Uterus (tissue), 3 donors: ENCODE measurements at regions not wholly inside any gene's neighbourhood (a gene's known extent, or its start where the extent isn't known, plus 50 kb on each side); places are given as distances from the start of the nearest gene placed in this dataset.

Experiments
- DNase-seq, 2 donors: peaks; one replicate each; pipeline ENCODE4 v3.0.0-alpha.2; 2019 to 2020
- H3K27ac ChIP-seq, 2 donors: fragments of 200-600 bp; sonication (generic); 1 replicate in 1 of 2; 2 replicates in 1 of 2; pipeline ENCODE4 v1.5.1; 2016 to 2018
- H3K27me3 ChIP-seq, 2 donors: fragments of 200-600 bp; sonication (generic); one replicate each; pipeline ENCODE4 v1.5.1; 2018 to 2019; ENCODE audit warnings: control low read depth in 1 of 2
- H3K36me3 ChIP-seq, 2 donors: fragments of 200-600 bp; sonication (generic); one replicate each; pipeline ENCODE4 v1.5.1; 2019; ENCODE audit warnings: control low read depth in 1 of 2
- H3K4me1 ChIP-seq, 2 donors: fragments of 200-600 bp; sonication (generic); one replicate each; pipeline ENCODE4 v1.5.1; 2018 to 2019; ENCODE audit warnings: control low read depth in 1 of 2
- H3K4me3 ChIP-seq, 2 donors: fragments of 200-600 bp; sonication (generic); 1 replicate in 1 of 2; 2 replicates in 1 of 2; pipeline ENCODE4 v1.5.1; 2018 to 2019; ENCODE audit warnings: mild to moderate bottlenecking in 1 of 2
- H3K9me3 ChIP-seq, 2 donors: fragments of 200-600 bp; sonication (generic); one replicate each; pipeline ENCODE4 v1.5.1; 2019; ENCODE audit warnings: control low read depth in 1 of 2
- CTCF ChIP-seq, 4 experiments: fragments of 200-600 bp in 2 of 4; fragments of 450-650 bp in 2 of 4; sonication (generic) in 2 of 4; IDR thresholded peaks; one replicate each; pipeline ENCODE4 v1.5.1; 2016 to 2019; ENCODE audit warnings: antibody characterized with exemption in 4 of 4, mild to moderate bottlenecking in 2 of 4, moderate library complexity in 1 of 4
- POLR2A ChIP-seq, 2 donors: fragments of 450-650 bp; IDR thresholded peaks; one replicate each; pipeline ENCODE4 v1.6.1; 2016; ENCODE audit warnings: antibody characterized with exemption in 2 of 2, mild to moderate bottlenecking in 1 of 2, moderate library complexity in 1 of 2
- intact Hi-C: fragments of 100-400 bp; cut with DNase I; formaldehyde crosslinking; loops from one replicate; pipeline ENCODE4 v1.15.1; 2023; ENCODE audit warnings: low total_unique reads
- donor health status: DM: yes; HTN: yes; CAD: no.

GRCh38 chr1:190616235-190616634, 138.6 kb upstream of the BRINP3 start:
- Histone ChIP-seq H3K9me3 (no peaks in the 10 kb centered on the region), H3K27me3 (no peaks in the 10 kb centered on the region), H3K4me1 (no peaks in the 10 kb centered on the region), H3K27ac (no peak overlapping the region), H3K4me3 (no peak overlapping the region), H3K36me3 (no peaks in the 10 kb centered on the region)
- intact Hi-C loops: no loop called here
- no peak for DNase-seq
- TF ChIP-seq POLR2A (IDR thresholded peaks at IDR 0.05) (no peak), CTCF (IDR thresholded peaks at IDR 0.05) (no peak)

- TF ChIP-seq CTCF (IDR thresholded peaks at IDR 0.05): no peak
- no peak for TF ChIP-seq POLR2A (IDR thresholded peaks at IDR 0.05)
- no peak overlapping the region for H3K27ac ChIP-seq
- no peaks in the 10 kb centered on the region for H3K36me3 ChIP-seq
These were observed 142.1 kb upstream of the BRINP3 start for GRCh38 chr1:190619724-190620123.

GRCh38 chr1:190633488-190633887, 155.8 kb upstream of the BRINP3 start:
- DNase-seq: no peak
- TF ChIP-seq POLR2A (IDR thresholded peaks at IDR 0.05) (no peak), CTCF (IDR thresholded peaks at IDR 0.05) (no peak)
- H3K27ac ChIP-seq: no peak overlapping the region
- H3K36me3 ChIP-seq: no peaks in the 10 kb centered on the region
- no peak overlapping the region for H3K4me3 ChIP-seq
- H3K9me3 ChIP-seq: no peaks in the 10 kb centered on the region
- intact Hi-C loops: no loop called here
- H3K27me3 ChIP-seq: no peaks in the 10 kb centered on the region
- no peaks in the 10 kb centered on the region for H3K4me1 ChIP-seq

More at GRCh38 chr1:190619724-190620123, 142.1 kb upstream of the BRINP3 start:
- Histone ChIP-seq H3K27me3 (no peaks in the 10 kb centered on the region), H3K9me3 (no peaks in the 10 kb centered on the region), H3K4me3 (no peak overlapping the region), H3K4me1 (no peaks in the 10 kb centered on the region)
- intact Hi-C loops: no loop called here
- no peak for DNase-seq

GRCh38 chr1:190634134-190634533, 156.5 kb upstream of the BRINP3 start:
- intact Hi-C loops: no loop called here
- Histone ChIP-seq H3K27ac (no peak overlapping the region), H3K4me1 (no peaks in the 10 kb centered on the region), H3K27me3 (no peaks in the 10 kb centered on the region), H3K9me3 (no peaks in the 10 kb centered on the region), H3K4me3 (no peak overlapping the region), H3K36me3 (no peaks in the 10 kb centered on the region)
- no peak for DNase-seq
- TF ChIP-seq POLR2A (IDR thresholded peaks at IDR 0.05) (no peak), CTCF (IDR thresholded peaks at IDR 0.05) (no peak)

- Histone ChIP-seq H3K4me3 (no peak overlapping the region), H3K4me1 (no peaks in the 10 kb centered on the region), H3K36me3 (no peaks in the 10 kb centered on the region), H3K27ac (no peak overlapping the region), H3K9me3 (no peaks in the 10 kb centered on the region), H3K27me3 (no peaks in the 10 kb centered on the region)
- no peak for DNase-seq
- TF ChIP-seq POLR2A (IDR thresholded peaks at IDR 0.05) (no peak), CTCF (IDR thresholded peaks at IDR 0.05) (no peak)
- intact Hi-C loops: no loop called here
These were observed 171.9 kb upstream of the BRINP3 start for GRCh38 chr1:190649553-190649952.
